Erythroblast (primary cell): ENCODE measurements at regions not wholly inside any gene's neighbourhood (a gene's known extent, or its start where the extent isn't known, plus 50 kb on each side); places are given as distances from the start of the nearest gene placed in this dataset.

Source experiments
- GATA1 ChIP-seq: IDR thresholded peaks from 2 replicates; pipeline ENCODE4 v1.6.1; 2011; ENCODE audit warnings: low read depth, mild to moderate bottlenecking, control low read depth, low read length, moderate library complexity
- POLR2A ChIP-seq: IDR thresholded peaks from 2 replicates; pipeline ENCODE4 v1.6.1; 2011; ENCODE audit warnings: mild to moderate bottlenecking, low read length

- no peak for TF ChIP-seq POLR2A
- no peak for TF ChIP-seq GATA1
Observed at GRCh38 chr4:170736710-170737109, 647.0 kb upstream of the AADAT start.
